Body of pancreas (tissue), 4 donors: ENCODE measurements at regions not wholly inside any gene's neighbourhood (a gene's known extent, or its start where the extent isn't known, plus 50 kb on each side); places are given as distances from the start of the nearest gene placed in this dataset.
"Not testable (repeated sequence)": the region's sequence is repeated elsewhere in the genome, so short reads cannot be mapped to it uniquely, and the experiment has no call there.

Experiments
- CTCF ChIP-seq, 7 experiments: fragments of 450-650 bp in 4 of 7; fragments of 200-600 bp in 3 of 7; sonication (generic) in 3 of 7; IDR thresholded peaks; one replicate each; pipeline ENCODE4 v1.5.1; 2016 to 2019; ENCODE audit warnings: antibody characterized with exemption in 7 of 7
- POLR2A ChIP-seq, 3 donors: fragments of 450-650 bp; IDR thresholded peaks; one replicate each; pipeline ENCODE4 v1.6.1; 2016; ENCODE audit warnings: antibody characterized with exemption in 3 of 3, mild to moderate bottlenecking in 2 of 3

- not testable (repeated sequence) for TF ChIP-seq POLR2A, CTCF (IDR thresholded peaks at IDR 0.05)
Measured at GRCh38 chr1:244309191-244309590, 142.5 kb downstream of the ADSS2 start.
